Glutamatergic neuron (in vitro differentiated cells): ENCODE measurements at regions not wholly inside any gene's neighbourhood (a gene's known extent, or its start where the extent isn't known, plus 50 kb on each side); places are given as distances from the start of the nearest gene placed in this dataset.

ENCODE experiments used
- DNase-seq: peaks from one replicate; pipeline ENCODE4 v3.0.0; 2022
- H3K27ac Mint-ChIP-seq: one replicate; pipeline ENCODE4 v1.8.0; 2020; ENCODE audit warnings: mild to moderate bottlenecking, mixed read lengths, inconsistent platforms; ENCODE audit not compliant: unreplicated experiment
- H3K27me3 Mint-ChIP-seq: one replicate; pipeline ENCODE4 v1.8.0; 2020; ENCODE audit warnings: mild to moderate bottlenecking, moderate library complexity, mixed read lengths, inconsistent platforms; ENCODE audit not compliant: unreplicated experiment
- H3K36me3 Mint-ChIP-seq: one replicate; pipeline ENCODE4 v1.8.0; 2020; ENCODE audit warnings: mild to moderate bottlenecking, mixed read lengths, inconsistent platforms; ENCODE audit not compliant: unreplicated experiment
- H3K4me1 Mint-ChIP-seq: one replicate; pipeline ENCODE4 v1.8.0; 2020; ENCODE audit warnings: mild to moderate bottlenecking, low read depth, mixed read lengths, inconsistent platforms; ENCODE audit not compliant: unreplicated experiment
- H3K4me3 Mint-ChIP-seq: one replicate; pipeline ENCODE4 v1.8.0; 2020; ENCODE audit warnings: mild to moderate bottlenecking, mixed read lengths, inconsistent platforms; ENCODE audit not compliant: unreplicated experiment
- H3K9me3 Mint-ChIP-seq: one replicate; pipeline ENCODE4 v1.8.0; 2020; ENCODE audit warnings: mild to moderate bottlenecking, moderate library complexity, mixed read lengths, inconsistent platforms; ENCODE audit not compliant: unreplicated experiment
- CTCF ChIP-seq: fragments of 200-600 bp; sonication (generic); IDR thresholded peaks from one replicate; pipeline ENCODE4 v1.5.0; 2021; ENCODE audit not compliant: partially characterized antibody, unreplicated experiment

DNA sequence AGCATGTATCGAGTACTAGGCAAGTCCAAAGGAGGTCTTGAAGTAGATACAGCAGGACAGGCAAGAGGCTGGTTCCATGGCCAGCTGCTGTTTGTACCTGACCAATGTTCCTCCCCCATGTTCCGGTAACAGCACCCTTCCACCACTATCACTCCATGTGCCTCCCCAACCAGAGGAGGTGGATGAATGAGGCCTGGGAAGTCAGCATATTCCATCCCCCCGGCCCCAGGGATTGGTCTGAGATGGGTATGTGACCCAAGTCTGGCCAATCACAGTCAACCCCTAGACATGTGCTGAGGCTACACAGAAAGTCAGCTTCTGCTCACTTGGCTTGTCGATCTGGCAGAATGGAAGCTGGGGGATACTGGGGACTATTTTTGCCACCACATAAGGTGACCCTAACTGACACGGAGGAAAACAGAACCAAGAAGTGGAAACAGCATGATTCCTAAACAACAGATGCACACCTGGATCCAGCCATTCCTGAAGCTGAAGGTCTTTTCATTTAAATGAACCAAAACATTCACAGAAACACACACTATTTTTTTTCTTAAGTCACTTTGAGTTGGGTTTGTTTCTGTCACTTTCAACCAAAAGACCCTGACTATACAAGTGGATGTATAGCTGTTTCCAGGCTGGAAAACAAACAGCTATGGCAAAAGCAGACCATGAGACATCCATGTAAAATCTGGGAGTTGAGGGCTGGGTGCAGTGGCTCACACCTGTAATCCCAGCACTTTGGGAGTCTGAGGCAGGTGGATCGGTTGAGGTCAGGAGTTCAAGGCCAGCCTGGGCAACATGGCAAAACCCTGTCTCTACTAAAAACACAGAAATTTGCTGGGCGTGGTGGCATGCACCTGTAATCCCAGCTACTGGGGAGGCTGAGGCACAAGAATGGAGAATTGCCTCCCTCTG, 70.4 kb upstream of the PTPN1 start:
- Mint-ChIP-seq H3K36me3 (no peaks in the 10 kb centered on the region), H3K27me3 (peaks cover 5% of the 10 kb centered on the region), H3K9me3 (peaks cover 4% of the 10 kb centered on the region), H3K4me1 (peaks cover 6% of the 10 kb centered on the region), H3K4me3 (no peak overlapping the region), H3K27ac (no peak overlapping the region)
- no peak for DNase-seq
- no peak for TF ChIP-seq CTCF

GRCh38 chr20:50442512-50442911, 67.7 kb upstream of the PTPN1 start:
- Mint-ChIP-seq H3K27me3 (peaks cover 3% of the 10 kb centered on the region), H3K4me3 (no peak overlapping the region), H3K36me3 (no peaks in the 10 kb centered on the region), H3K4me1 (peaks cover 6% of the 10 kb centered on the region), H3K9me3 (peaks cover 2% of the 10 kb centered on the region), H3K27ac (no peak overlapping the region)
- TF ChIP-seq CTCF = no peak
- DNase-seq = no peak

DNA sequence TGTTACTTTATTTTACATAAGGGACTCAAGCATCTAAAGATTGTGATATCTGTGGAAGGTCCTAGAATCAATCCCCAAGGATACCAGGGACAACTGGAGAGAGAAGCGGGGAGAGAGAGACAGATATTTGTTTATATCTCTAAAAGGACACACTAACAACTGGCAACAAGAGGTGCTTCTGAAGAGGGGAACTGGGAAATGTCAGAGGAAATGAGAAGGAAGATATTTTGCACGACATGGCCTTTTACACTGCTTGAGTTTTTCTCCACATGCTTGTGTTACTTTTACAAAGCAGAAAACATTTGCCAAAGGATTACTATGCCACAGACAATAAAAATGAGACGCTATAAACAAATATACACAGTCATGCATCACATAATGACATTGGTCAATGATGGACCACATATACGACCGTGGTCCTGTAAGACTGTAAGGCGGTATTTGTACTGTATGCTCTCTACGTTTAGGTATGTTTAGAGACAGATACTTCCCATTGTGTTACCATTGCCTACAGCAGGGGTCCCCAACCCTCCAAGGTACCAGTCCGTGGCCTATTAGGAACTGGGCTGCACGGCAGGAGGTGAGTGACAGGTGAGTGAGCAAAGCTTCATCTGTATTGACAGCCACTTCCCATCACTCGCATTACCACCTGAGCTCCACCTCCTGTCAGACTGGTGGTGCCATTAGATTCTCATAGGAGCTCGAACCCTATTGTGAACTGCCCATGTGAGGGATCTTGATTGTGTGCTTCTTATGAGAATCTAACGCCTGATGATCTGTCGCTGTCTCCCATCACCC, 64.6 kb upstream of the PTPN1 start:
- Mint-ChIP-seq H3K36me3 (no peaks in the 10 kb centered on the region), H3K9me3 (peaks cover 6% of the 10 kb centered on the region), H3K27ac (no peak overlapping the region), H3K4me3 (no peak overlapping the region), H3K27me3 (peaks cover 5% of the 10 kb centered on the region), H3K4me1 (peaks cover 6% of the 10 kb centered on the region)
- no peak for DNase-seq
- TF ChIP-seq CTCF = no peak

DNA sequence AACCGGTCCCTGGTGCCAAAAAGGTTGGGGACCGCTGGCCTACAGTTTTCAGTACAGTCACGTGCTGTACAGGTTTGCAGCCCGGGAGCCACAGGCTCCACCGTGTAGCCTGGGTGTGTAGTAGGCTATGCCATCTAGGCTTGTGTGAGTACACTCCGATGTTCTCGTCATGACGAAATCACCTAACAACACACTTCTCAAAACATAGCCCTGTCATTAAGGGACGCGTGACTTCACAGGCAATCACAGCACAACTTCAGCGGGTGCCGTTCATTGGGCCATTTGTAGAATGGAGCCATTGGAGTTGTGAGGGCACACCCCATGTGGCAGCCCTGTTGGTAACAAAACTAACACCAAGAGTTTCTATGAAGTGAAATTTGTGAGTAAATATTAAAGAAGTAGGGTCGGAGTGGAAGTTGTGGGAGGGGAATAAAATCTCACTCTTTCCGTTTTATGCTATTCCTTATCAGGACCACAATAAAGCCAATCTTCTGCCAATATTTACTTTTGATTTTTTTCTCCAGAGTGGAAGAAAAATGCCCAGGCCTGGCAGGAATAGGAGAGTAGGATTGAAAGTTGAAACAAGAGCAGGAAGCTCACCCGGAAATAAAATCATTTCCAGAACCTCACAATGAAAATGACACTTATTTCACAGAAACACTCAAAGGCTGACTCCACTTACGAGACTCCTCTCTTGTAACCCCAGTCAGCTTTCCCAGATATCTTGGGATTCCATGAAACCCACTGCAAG, 63.7 kb upstream of the PTPN1 start:
- Mint-ChIP-seq H3K4me1 (peaks cover 6% of the 10 kb centered on the region), H3K27ac (no peak overlapping the region), H3K27me3 (peaks cover 3% of the 10 kb centered on the region), H3K4me3 (no peak overlapping the region), H3K36me3 (no peaks in the 10 kb centered on the region), H3K9me3 (peaks cover 5% of the 10 kb centered on the region)
- TF ChIP-seq CTCF = no peak
- DNase-seq = no peak
